Natural killer cell (primary cell): ENCODE measurements at regions not wholly inside any gene's neighbourhood (a gene's known extent, or its start where the extent isn't known, plus 50 kb on each side); places are given as distances from the start of the nearest gene placed in this dataset.
"Not testable (repeated sequence)": the region's sequence is repeated elsewhere in the genome, so short reads cannot be mapped to it uniquely, and the experiment has no call there.

Experiments used
- ATAC-seq, 3 donors: fragments of 150-1000 bp in 2 of 3; fragments of 200-7000 bp in 1 of 3; cut with Tn5 transposase; 1 replicate in 1 of 3; 2 replicates in 2 of 3; pipeline ENCODE4 v1.10.0; 2021; ENCODE audit warnings: mild to moderate bottlenecking in 2 of 3, moderate library complexity in 2 of 3
- DNase-seq, 2 donors: peaks; one replicate each; pipeline versions ENCODE4 v3.0.0 to v3.0.0-alpha.2; 2013 to 2021; ENCODE audit warnings: mixed read lengths in 1 of 2
- H3K27ac ChIP-seq: one replicate; pipeline ENCODE4 v1.5.1; 2013; ENCODE audit warnings: mild to moderate bottlenecking, low read length
- H3K27me3 ChIP-seq: one replicate; pipeline ENCODE4 v1.6.1; 2013; ENCODE audit warnings: low read length; ENCODE audit not compliant: control insufficient read depth, insufficient read depth
- H3K36me3 ChIP-seq: one replicate; pipeline ENCODE4 v1.6.1; 2013; ENCODE audit warnings: low read length; ENCODE audit not compliant: control insufficient read depth, insufficient read depth
- H3K4me1 ChIP-seq: one replicate; pipeline ENCODE4 v1.6.1; 2013; ENCODE audit warnings: low read length; ENCODE audit not compliant: control insufficient read depth, insufficient read depth
- H3K4me3 ChIP-seq: one replicate; pipeline ENCODE4 v1.5.1; 2013; ENCODE audit warnings: low read length
- H3K9me3 ChIP-seq: one replicate; pipeline ENCODE4 v1.6.1; 2013; ENCODE audit warnings: low read length; ENCODE audit not compliant: control insufficient read depth, insufficient read depth
- H3K27ac Mint-ChIP-seq, 2 donors: one replicate each; pipeline ENCODE4 v1.8.0; 2022; ENCODE audit warnings: mild to moderate bottlenecking in 2 of 2, mixed read lengths in 2 of 2, moderate library complexity in 1 of 2
- H3K27me3 Mint-ChIP-seq, 2 donors: one replicate each; pipeline ENCODE4 v1.8.0; 2022; ENCODE audit warnings: low read depth in 2 of 2, mixed read lengths in 2 of 2
- H3K36me3 Mint-ChIP-seq: one replicate; pipeline ENCODE4 v1.8.0; 2022; ENCODE audit warnings: mixed read lengths
- H3K4me1 Mint-ChIP-seq, 2 donors: one replicate each; pipeline ENCODE4 v1.8.0; 2022; ENCODE audit warnings: mixed read lengths in 2 of 2
- H3K4me3 Mint-ChIP-seq: one replicate; pipeline ENCODE4 v1.8.0; 2022; ENCODE audit warnings: mild to moderate bottlenecking, moderate library complexity, mixed read lengths
- H3K9me3 Mint-ChIP-seq, 2 donors: one replicate each; pipeline ENCODE4 v1.8.0; 2022; ENCODE audit warnings: mixed read lengths in 2 of 2
- WGBS: methylation state at CpG from one replicate; pipeline ENCODE4 v1.1.7; 2013; ENCODE audit warnings: missing lambda C conversion rate; ENCODE audit not compliant: insufficient coverage; 5-methylcytosine and 5-hydroxymethylcytosine counted together
- intact Hi-C: fragments of 100-400 bp; cut with micrococcal nuclease; formaldehyde crosslinking; loops from one replicate; pipeline ENCODE4 v1.14.2; 2022
- TF ChIP-seq, protein P1 (sequence below): fragments of 200-600 bp; IDR thresholded peaks from one replicate; pipeline ENCODE4 v1.8.0; 2022; ENCODE audit warnings: antibody characterized with exemption

DNA sequence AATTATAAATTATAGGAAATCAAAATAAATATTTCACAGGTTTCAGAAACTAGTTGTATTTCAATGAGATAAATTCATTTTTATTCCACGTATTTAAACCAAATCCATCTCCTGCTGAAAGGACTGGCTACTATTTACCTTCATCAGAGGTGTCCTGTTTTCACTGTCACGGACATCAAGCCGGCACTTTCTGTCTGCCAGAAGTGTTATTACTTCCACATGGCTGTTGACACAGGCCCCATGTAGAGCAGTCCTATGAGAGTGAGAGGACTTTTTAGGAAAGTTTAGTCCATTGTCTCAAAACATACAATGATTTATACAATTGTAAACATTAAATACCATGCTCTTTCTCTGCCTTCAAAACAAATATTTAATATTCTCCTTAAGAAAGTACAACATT is 100.4 kb upstream of the ACBD5 start:
- Histone ChIP-seq H3K9me3 (no peaks in the 10 kb centered on the region), H3K27me3 (peaks cover 2% of the 10 kb centered on the region), H3K4me1 (no peaks in the 10 kb centered on the region), H3K4me3 (no peak overlapping the region), H3K36me3 (no peaks in the 10 kb centered on the region), H3K27ac (no peak overlapping the region)
- TF ChIP-seq, protein P1, sequence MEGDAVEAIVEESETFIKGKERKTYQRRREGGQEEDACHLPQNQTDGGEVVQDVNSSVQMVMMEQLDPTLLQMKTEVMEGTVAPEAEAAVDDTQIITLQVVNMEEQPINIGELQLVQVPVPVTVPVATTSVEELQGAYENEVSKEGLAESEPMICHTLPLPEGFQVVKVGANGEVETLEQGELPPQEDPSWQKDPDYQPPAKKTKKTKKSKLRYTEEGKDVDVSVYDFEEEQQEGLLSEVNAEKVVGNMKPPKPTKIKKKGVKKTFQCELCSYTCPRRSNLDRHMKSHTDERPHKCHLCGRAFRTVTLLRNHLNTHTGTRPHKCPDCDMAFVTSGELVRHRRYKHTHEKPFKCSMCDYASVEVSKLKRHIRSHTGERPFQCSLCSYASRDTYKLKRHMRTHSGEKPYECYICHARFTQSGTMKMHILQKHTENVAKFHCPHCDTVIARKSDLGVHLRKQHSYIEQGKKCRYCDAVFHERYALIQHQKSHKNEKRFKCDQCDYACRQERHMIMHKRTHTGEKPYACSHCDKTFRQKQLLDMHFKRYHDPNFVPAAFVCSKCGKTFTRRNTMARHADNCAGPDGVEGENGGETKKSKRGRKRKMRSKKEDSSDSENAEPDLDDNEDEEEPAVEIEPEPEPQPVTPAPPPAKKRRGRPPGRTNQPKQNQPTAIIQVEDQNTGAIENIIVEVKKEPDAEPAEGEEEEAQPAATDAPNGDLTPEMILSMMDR = no peak
- DNase-seq (no peak), ATAC-seq (no peak)
- Mint-ChIP-seq H3K36me3 (no peaks in the 10 kb centered on the region), H3K27ac (no peak overlapping the region), H3K4me1 (no peaks in the 10 kb centered on the region), H3K4me3 (no peak overlapping the region), H3K9me3 (no peaks in the 10 kb centered on the region), H3K27me3 (peaks cover 7 to 30% of the 10 kb centered on the region in 2 donors)
- intact Hi-C loops = no loop called here
- 70% methylated on average over 3 of the region's 3 CpGs for WGBS

DNA sequence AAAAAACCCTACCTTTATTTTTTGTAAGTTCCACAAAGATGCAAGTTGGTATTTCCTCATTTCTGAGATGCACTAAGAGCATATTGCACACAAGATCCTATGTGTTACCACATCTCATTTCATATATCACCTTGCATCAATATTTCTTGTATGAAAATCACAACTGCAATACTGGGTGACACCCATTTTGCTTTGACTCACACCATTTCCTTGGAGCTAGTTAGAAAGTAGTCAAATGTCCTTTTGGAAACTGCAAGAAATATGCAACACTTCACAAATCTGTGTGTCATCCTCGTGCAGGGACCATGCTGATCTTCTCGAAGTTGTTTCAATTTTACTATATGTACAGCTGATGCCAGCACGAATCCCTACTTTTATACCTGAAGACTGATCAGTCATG is 94.6 kb upstream of the ACBD5 start:
- H3K9me3 Mint-ChIP-seq, H3K4me3 Mint-ChIP-seq, H3K36me3 ChIP-seq, DNase-seq, H3K27ac Mint-ChIP-seq, H3K27me3 ChIP-seq, H3K27ac ChIP-seq, ATAC-seq, H3K36me3 Mint-ChIP-seq, H3K9me3 ChIP-seq, H3K4me1 ChIP-seq, H3K4me1 Mint-ChIP-seq, H3K4me3 ChIP-seq, intact Hi-C loops: not testable (repeated sequence)
- WGBS = 84% methylated on average over 3 of the region's 3 CpGs
- peaks cover 0 to 23% of the 10 kb centered on the region in 2 donors for H3K27me3 Mint-ChIP-seq

DNA sequence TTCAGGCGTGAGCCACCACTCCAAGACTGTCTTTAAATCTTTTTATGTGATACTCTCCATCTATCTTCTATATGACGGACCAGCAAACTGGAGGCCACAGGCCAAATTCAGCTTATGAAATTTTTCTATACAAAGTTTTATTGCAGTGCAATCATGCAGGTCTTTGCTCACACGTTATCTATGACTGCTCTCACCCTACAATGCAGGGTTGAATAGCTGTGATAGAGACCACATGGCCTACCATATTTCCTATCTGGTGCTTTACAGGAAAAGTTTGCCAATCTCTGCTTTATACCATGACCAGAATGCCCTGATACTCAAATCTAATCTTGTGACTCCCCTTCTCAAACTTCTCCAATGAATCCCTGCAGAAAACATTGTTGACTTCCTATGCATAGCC is 89.5 kb upstream of the ACBD5 start:
- Mint-ChIP-seq H3K9me3 (no peaks in the 10 kb centered on the region), H3K36me3 (no peaks in the 10 kb centered on the region), H3K27ac (no peak overlapping the region), H3K4me3 (no peak overlapping the region), H3K4me1 (no peaks in the 10 kb centered on the region), H3K27me3 (peaks cover 6 to 27% of the 10 kb centered on the region in 2 donors)
- Histone ChIP-seq H3K36me3 (no peaks in the 10 kb centered on the region), H3K27ac (no peak overlapping the region), H3K27me3 (peaks cover 2% of the 10 kb centered on the region), H3K9me3 (no peaks in the 10 kb centered on the region), H3K4me1 (no peaks in the 10 kb centered on the region), H3K4me3 (no peak overlapping the region)
- TF ChIP-seq, protein P1 = no peak
- intact Hi-C loops = no loop called here
- no peak for DNase-seq
- 98% methylated on average over 3 of the region's 3 CpGs for WGBS
- no peak for ATAC-seq

DNA sequence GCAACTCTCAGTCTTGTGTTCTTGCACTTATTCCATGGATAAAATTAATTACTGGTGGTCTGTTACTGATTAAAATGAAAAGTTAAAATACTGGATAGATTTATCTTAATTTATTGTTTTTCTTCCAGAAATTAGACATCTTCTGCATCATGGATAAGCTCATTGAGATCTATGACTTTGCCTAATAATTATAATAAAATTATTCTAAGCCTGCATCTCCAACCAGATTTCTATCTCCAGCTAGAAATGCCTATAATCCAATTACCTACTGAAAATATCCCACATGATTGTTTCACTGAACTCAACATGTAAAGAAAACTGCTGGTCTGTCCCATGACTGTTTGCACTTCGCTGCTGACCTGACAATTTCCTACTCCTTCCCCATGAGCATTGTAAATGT is 88.3 kb upstream of the ACBD5 start:
- Mint-ChIP-seq H3K36me3 (no peaks in the 10 kb centered on the region), H3K4me1 (no peaks in the 10 kb centered on the region), H3K27me3 (peaks cover 6 to 27% of the 10 kb centered on the region in 2 donors), H3K9me3 (no peaks in the 10 kb centered on the region), H3K4me3 (no peak overlapping the region), H3K27ac (no peak overlapping the region)
- 94% methylated on average over 1 of the region's 1 CpG for WGBS
- TF ChIP-seq, protein P1 = no peak
- DNase-seq = no peak
- Histone ChIP-seq H3K4me1 (no peaks in the 10 kb centered on the region), H3K36me3 (no peaks in the 10 kb centered on the region), H3K27me3 (no peaks in the 10 kb centered on the region), H3K9me3 (no peaks in the 10 kb centered on the region), H3K27ac (no peak overlapping the region), H3K4me3 (no peak overlapping the region)
- no peak for ATAC-seq
- intact Hi-C loops = no loop called here

DNA sequence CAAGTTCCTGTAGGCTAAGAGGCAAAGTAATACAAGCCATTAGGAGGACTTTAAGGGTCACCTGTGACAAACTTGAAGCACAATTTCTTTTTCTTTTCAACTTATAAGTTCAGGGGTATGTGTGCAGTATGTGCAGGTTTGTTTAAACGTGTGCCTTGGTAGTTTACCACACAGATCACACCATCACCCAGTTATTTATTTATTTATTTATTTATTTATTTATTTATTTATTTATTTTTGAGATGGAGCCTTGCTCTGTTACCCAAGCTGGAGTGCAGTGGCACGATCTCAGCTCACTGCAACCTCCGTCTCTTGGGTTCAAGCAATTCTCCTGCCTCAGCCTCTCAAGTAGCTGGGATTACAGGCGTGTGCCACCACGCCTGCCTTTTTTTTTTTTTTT is 86.2 kb upstream of the ACBD5 start:
- H3K27me3 ChIP-seq, H3K27ac ChIP-seq, intact Hi-C loops, H3K36me3 Mint-ChIP-seq, H3K4me3 Mint-ChIP-seq, H3K27ac Mint-ChIP-seq, H3K4me1 ChIP-seq, ATAC-seq, H3K4me3 ChIP-seq, H3K9me3 ChIP-seq, H3K9me3 Mint-ChIP-seq, DNase-seq, H3K4me1 Mint-ChIP-seq, H3K36me3 ChIP-seq: not testable (repeated sequence)
- WGBS = 85% methylated on average over 2 of the region's 5 CpGs
- peaks cover 6 to 27% of the 10 kb centered on the region in 2 donors for H3K27me3 Mint-ChIP-seq
